GM23338 (cell line): ENCODE measurements at regions not wholly inside any gene's neighbourhood (a gene's known extent, or its start where the extent isn't known, plus 50 kb on each side); places are given as distances from the start of the nearest gene placed in this dataset.

Experiments used
- NANOG ChIP-seq: IDR thresholded peaks from 2 replicates; pipeline ENCODE4 v1.6.1; 2016; ENCODE audit warnings: antibody characterized with exemption, borderline replicate concordance
- POLR2AphosphoS5 ChIP-seq: IDR thresholded peaks from 2 replicates; pipeline ENCODE4 v1.6.1; 2016; ENCODE audit warnings: antibody characterized with exemption, low read depth
- TF ChIP-seq, protein P1 (sequence below): fragments of 250-450 bp; sonication (Bioruptor Pico); IDR thresholded peaks from 2 replicates; pipeline ENCODE4 v1.5.0; 2020; ENCODE audit warnings: mild to moderate bottlenecking, moderate library complexity
- TF ChIP-seq, protein P2 (sequence below): IDR thresholded peaks from one replicate; pipeline ENCODE4 v1.6.1; 2018; ENCODE audit warnings: antibody characterized with exemption; ENCODE audit not compliant: unreplicated experiment
- TF ChIP-seq, protein P3 (sequence below): IDR thresholded peaks from 2 replicates; pipeline ENCODE4 v1.6.1; 2016; ENCODE audit warnings: antibody characterized with exemption

DNA sequence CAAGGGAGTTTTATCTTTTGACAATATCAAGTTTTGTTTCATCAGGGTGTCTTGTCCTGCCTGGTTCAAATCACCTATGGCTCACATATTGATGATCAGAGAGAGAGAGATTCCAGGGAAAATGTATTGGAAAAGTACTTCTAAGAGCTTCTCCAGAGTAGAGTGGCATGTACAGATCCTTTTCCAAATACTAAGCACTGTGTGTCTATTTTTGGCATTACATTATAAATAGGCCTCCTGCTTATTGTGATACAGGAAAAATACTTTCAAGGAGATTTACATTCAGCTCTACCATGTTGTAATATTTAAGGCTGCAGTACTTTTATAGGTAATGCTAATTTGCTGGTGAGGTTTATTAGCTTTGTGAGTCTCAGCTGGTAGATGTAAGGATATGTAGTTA, 100.8 kb downstream of the DCK start (continued):
- TF ChIP-seq, protein P1, sequence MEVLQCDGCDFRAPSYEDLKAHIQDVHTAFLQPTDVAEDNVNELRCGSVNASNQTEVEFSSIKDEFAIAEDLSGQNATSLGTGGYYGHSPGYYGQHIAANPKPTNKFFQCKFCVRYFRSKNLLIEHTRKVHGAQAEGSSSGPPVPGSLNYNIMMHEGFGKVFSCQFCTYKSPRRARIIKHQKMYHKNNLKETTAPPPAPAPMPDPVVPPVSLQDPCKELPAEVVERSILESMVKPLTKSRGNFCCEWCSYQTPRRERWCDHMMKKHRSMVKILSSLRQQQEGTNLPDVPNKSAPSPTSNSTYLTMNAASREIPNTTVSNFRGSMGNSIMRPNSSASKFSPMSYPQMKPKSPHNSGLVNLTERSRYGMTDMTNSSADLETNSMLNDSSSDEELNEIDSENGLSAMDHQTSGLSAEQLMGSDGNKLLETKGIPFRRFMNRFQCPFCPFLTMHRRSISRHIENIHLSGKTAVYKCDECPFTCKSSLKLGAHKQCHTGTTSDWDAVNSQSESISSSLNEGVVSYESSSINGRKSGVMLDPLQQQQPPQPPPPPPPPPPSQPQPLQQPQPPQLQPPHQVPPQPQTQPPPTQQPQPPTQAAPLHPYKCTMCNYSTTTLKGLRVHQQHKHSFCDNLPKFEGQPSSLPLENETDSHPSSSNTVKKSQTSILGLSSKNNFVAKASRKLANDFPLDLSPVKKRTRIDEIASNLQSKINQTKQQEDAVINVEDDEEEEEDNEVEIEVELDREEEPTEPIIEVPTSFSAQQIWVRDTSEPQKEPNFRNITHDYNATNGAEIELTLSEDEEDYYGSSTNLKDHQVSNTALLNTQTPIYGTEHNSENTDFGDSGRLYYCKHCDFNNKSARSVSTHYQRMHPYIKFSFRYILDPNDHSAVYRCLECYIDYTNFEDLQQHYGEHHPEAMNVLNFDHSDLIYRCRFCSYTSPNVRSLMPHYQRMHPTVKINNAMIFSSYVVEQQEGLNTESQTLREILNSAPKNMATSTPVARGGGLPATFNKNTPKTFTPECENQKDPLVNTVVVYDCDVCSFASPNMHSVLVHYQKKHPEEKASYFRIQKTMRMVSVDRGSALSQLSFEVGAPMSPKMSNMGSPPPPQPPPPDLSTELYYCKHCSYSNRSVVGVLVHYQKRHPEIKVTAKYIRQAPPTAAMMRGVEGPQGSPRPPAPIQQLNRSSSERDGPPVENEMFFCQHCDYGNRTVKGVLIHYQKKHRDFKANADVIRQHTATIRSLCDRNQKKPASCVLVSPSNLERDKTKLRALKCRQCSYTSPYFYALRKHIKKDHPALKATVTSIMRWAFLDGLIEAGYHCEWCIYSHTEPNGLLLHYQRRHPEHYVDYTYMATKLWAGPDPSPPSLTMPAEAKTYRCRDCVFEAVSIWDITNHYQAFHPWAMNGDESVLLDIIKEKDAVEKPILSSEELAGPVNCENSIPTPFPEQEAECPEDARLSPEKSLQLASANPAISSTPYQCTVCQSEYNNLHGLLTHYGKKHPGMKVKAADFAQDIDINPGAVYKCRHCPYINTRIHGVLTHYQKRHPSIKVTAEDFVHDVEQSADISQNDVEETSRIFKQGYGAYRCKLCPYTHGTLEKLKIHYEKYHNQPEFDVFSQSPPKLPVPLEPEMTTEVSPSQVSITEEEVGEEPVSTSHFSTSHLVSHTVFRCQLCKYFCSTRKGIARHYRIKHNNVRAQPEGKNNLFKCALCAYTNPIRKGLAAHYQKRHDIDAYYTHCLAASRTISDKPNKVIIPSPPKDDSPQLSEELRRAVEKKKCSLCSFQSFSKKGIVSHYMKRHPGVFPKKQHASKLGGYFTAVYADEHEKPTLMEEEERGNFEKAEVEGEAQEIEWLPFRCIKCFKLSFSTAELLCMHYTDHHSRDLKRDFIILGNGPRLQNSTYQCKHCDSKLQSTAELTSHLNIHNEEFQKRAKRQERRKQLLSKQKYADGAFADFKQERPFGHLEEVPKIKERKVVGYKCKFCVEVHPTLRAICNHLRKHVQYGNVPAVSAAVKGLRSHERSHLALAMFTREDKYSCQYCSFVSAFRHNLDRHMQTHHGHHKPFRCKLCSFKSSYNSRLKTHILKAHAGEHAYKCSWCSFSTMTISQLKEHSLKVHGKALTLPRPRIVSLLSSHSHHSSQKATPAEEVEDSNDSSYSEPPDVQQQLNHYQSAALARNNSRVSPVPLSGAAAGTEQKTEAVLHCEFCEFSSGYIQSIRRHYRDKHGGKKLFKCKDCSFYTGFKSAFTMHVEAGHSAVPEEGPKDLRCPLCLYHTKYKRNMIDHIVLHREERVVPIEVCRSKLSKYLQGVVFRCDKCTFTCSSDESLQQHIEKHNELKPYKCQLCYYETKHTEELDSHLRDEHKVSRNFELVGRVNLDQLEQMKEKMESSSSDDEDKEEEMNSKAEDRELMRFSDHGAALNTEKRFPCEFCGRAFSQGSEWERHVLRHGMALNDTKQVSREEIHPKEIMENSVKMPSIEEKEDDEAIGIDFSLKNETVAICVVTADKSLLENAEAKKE (CRISPR knock-in tag), result no peak
- TF ChIP-seq, protein P2, sequence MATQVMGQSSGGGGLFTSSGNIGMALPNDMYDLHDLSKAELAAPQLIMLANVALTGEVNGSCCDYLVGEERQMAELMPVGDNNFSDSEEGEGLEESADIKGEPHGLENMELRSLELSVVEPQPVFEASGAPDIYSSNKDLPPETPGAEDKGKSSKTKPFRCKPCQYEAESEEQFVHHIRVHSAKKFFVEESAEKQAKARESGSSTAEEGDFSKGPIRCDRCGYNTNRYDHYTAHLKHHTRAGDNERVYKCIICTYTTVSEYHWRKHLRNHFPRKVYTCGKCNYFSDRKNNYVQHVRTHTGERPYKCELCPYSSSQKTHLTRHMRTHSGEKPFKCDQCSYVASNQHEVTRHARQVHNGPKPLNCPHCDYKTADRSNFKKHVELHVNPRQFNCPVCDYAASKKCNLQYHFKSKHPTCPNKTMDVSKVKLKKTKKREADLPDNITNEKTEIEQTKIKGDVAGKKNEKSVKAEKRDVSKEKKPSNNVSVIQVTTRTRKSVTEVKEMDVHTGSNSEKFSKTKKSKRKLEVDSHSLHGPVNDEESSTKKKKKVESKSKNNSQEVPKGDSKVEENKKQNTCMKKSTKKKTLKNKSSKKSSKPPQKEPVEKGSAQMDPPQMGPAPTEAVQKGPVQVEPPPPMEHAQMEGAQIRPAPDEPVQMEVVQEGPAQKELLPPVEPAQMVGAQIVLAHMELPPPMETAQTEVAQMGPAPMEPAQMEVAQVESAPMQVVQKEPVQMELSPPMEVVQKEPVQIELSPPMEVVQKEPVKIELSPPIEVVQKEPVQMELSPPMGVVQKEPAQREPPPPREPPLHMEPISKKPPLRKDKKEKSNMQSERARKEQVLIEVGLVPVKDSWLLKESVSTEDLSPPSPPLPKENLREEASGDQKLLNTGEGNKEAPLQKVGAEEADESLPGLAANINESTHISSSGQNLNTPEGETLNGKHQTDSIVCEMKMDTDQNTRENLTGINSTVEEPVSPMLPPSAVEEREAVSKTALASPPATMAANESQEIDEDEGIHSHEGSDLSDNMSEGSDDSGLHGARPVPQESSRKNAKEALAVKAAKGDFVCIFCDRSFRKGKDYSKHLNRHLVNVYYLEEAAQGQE, result no peak
- TF ChIP-seq NANOG (no peak), POLR2AphosphoS5 (no peak)
- TF ChIP-seq, protein P3, sequence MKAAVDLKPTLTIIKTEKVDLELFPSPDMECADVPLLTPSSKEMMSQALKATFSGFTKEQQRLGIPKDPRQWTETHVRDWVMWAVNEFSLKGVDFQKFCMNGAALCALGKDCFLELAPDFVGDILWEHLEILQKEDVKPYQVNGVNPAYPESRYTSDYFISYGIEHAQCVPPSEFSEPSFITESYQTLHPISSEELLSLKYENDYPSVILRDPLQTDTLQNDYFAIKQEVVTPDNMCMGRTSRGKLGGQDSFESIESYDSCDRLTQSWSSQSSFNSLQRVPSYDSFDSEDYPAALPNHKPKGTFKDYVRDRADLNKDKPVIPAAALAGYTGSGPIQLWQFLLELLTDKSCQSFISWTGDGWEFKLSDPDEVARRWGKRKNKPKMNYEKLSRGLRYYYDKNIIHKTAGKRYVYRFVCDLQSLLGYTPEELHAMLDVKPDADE, result no peak
